B cell (primary cell): ENCODE measurements at regions not wholly inside any gene's neighbourhood (a gene's known extent, or its start where the extent isn't known, plus 50 kb on each side); places are given as distances from the start of the nearest gene placed in this dataset.

Experiments used
- CTCF ChIP-seq: fragments of 200-600 bp; IDR thresholded peaks from one replicate; pipeline ENCODE4 v1.8.0; 2022; ENCODE audit warnings: antibody characterized with exemption, mild to moderate bottlenecking
- EZH2 ChIP-seq: IDR thresholded peaks from 2 replicates; pipeline ENCODE4 v1.6.1; 2012; ENCODE audit warnings: borderline replicate concordance, low read depth, mild to moderate bottlenecking, moderate library complexity, low read length; ENCODE audit not compliant: insufficient read depth, poor library complexity, severe bottlenecking

GRCh38 chr2:226679389-226680065, 120.1 kb downstream of the IRS1 start:
- no peak for TF ChIP-seq EZH2
- TF ChIP-seq CTCF, result no peak
